Stimulated activated CD4-positive, alpha-beta T cell treated with anti-CD3 and anti-CD28 coated beads, Interleukin-2, amount 100 ng/mL, for 4 hours (primary cell): ENCODE measurements at regions not wholly inside any gene's neighbourhood (a gene's known extent, or its start where the extent isn't known, plus 50 kb on each side); places are given as distances from the start of the nearest gene placed in this dataset.

Experiments
- DNase-seq: peaks from one replicate; pipeline ENCODE4 v3.0.0-alpha.2; 2020; ENCODE audit warnings: low read depth

GRCh38 chr1:204736836-204737235 lies 51.3 kb upstream of the LRRN2 start:
- no peak for DNase-seq

GRCh38 chr1:204738506-204738905 lies 53.0 kb upstream of the LRRN2 start:
- no peak for DNase-seq

GRCh38 chr1:204740354-204740753 lies 54.8 kb upstream of the LRRN2 start:
- no peak for DNase-seq

- DNase-seq, result no peak
Observed at GRCh38 chr1:204741440-204741839, 55.9 kb upstream of the LRRN2 start.

- DNase-seq, result no peak
Observed at GRCh38 chr1:204742676-204743251, 57.2 kb upstream of the LRRN2 start.

GRCh38 chr1:204744107-204744779 lies 58.7 kb upstream of the LRRN2 start:
- no peak for DNase-seq

- DNase-seq, result peak; percentile 19
Observed at GRCh38 chr1:204746838-204747442, 61.4 kb upstream of the LRRN2 start.

GRCh38 chr1:204751480-204751879 lies 65.9 kb upstream of the LRRN2 start:
- no peak for DNase-seq

- no peak for DNase-seq
Observed at GRCh38 chr1:204751883-204752687, 66.5 kb upstream of the LRRN2 start.

- DNase-seq, result no peak
Observed at GRCh38 chr1:204752688-204753040, 67.1 kb upstream of the LRRN2 start.

- DNase-seq, result no peak
Observed at GRCh38 chr1:204754821-204755220, 69.3 kb upstream of the LRRN2 start.

GRCh38 chr1:204756349-204756748 lies 70.8 kb upstream of the LRRN2 start:
- no peak for DNase-seq

GRCh38 chr1:204756811-204757210 lies 71.3 kb upstream of the LRRN2 start:
- no peak for DNase-seq

GRCh38 chr1:204758601-204759000 lies 73.1 kb upstream of the LRRN2 start:
- no peak for DNase-seq

- no peak for DNase-seq
Observed at GRCh38 chr1:204760350-204760749, 74.8 kb upstream of the LRRN2 start.

GRCh38 chr1:204760757-204761156 lies 75.2 kb upstream of the LRRN2 start:
- no peak for DNase-seq

GRCh38 chr1:204763773-204764427 lies 78.4 kb upstream of the LRRN2 start:
- peak; percentile 51 for DNase-seq

GRCh38 chr1:204769997-204770396 lies 84.5 kb upstream of the LRRN2 start:
- DNase-seq, result no peak

- no peak for DNase-seq
Observed at GRCh38 chr1:204771358-204771757, 85.8 kb upstream of the LRRN2 start.

GRCh38 chr1:204773246-204773645 lies 87.7 kb upstream of the LRRN2 start:
- no peak for DNase-seq

- DNase-seq, result no peak
Observed at GRCh38 chr1:204775546-204775945, 90.0 kb upstream of the LRRN2 start.

- DNase-seq, result no peak
Observed at GRCh38 chr1:204777591-204777990, 92.1 kb upstream of the LRRN2 start.
